ENCODE measurements at regions not wholly inside any gene's neighbourhood (a gene's known extent, or its start where the extent isn't known, plus 50 kb on each side); places are given as distances from the start of the nearest gene placed in this dataset.

- no peak for DNase-seq (ENCODE audit: low read depth in 1 of 2, low spot score in 1 of 2)
- no peak for TF ChIP-seq JUND (IDR thresholded peaks at IDR 0.05; ENCODE audit: low read depth)
- in situ Hi-C loops (cut with HindIII; ENCODE audit: low pct_unique_long_range_greater_than_20kb, low sequenced_read_pairs), result no loop called here
Measured at GRCh38 chr6:14751645-14752175, 494.2 kb upstream of the JARID2 start.

- in situ Hi-C loops (cut with HindIII; ENCODE audit: low pct_unique_long_range_greater_than_20kb, low sequenced_read_pairs), result no loop called here
- TF ChIP-seq JUND (IDR thresholded peaks at IDR 0.05; ENCODE audit: low read depth), result no peak
- no peak for DNase-seq (ENCODE audit: low read depth in 1 of 2, low spot score in 1 of 2)
Measured at GRCh38 chr6:14754751-14755513, 490.9 kb upstream of the JARID2 start.

GRCh38 chr6:14756340-14756739 is 489.5 kb upstream of the JARID2 start:
- in situ Hi-C loops (cut with HindIII; ENCODE audit: low pct_unique_long_range_greater_than_20kb, low sequenced_read_pairs), result no loop called here
- TF ChIP-seq JUND (IDR thresholded peaks at IDR 0.05; ENCODE audit: low read depth), result no peak
- no peak for DNase-seq (ENCODE audit: low read depth in 1 of 2, low spot score in 1 of 2)

- TF ChIP-seq JUND (IDR thresholded peaks at IDR 0.05; ENCODE audit: low read depth), result no peak
- DNase-seq (ENCODE audit: low read depth in 1 of 2, low spot score in 1 of 2), result no peak
- in situ Hi-C loops (cut with HindIII; ENCODE audit: low pct_unique_long_range_greater_than_20kb, low sequenced_read_pairs), result no loop called here
Measured at GRCh38 chr6:14757014-14757413, 488.9 kb upstream of the JARID2 start.

GRCh38 chr6:14757418-14757817 is 488.5 kb upstream of the JARID2 start:
- DNase-seq (ENCODE audit: low read depth in 1 of 2, low spot score in 1 of 2), result no peak
- TF ChIP-seq JUND (IDR thresholded peaks at IDR 0.05; ENCODE audit: low read depth), result no peak
- in situ Hi-C loops (cut with HindIII; ENCODE audit: low pct_unique_long_range_greater_than_20kb, low sequenced_read_pairs), result no loop called here

GRCh38 chr6:14758421-14759081 is 487.3 kb upstream of the JARID2 start:
- in situ Hi-C loops (cut with HindIII; ENCODE audit: low pct_unique_long_range_greater_than_20kb, low sequenced_read_pairs), result no loop called here
- TF ChIP-seq JUND (IDR thresholded peaks at IDR 0.05; ENCODE audit: low read depth), result no peak
- DNase-seq (ENCODE audit: low read depth in 1 of 2, low spot score in 1 of 2), result peak; percentile 43 to 81

- in situ Hi-C loops (cut with HindIII; ENCODE audit: low pct_unique_long_range_greater_than_20kb, low sequenced_read_pairs), result no loop called here
- DNase-seq (ENCODE audit: low read depth in 1 of 2, low spot score in 1 of 2), result no peak
- TF ChIP-seq JUND (IDR thresholded peaks at IDR 0.05; ENCODE audit: low read depth), result no peak
Measured at GRCh38 chr6:14759976-14760672, 485.7 kb upstream of the JARID2 start.

- DNase-seq (ENCODE audit: low read depth in 1 of 2, low spot score in 1 of 2), result no peak
- no peak for TF ChIP-seq JUND (IDR thresholded peaks at IDR 0.05; ENCODE audit: low read depth)
- in situ Hi-C loops (cut with HindIII; ENCODE audit: low pct_unique_long_range_greater_than_20kb, low sequenced_read_pairs), result no loop called here
Measured at GRCh38 chr6:14762077-14762476, 483.8 kb upstream of the JARID2 start.

GRCh38 chr6:14763139-14763538 is 482.7 kb upstream of the JARID2 start:
- in situ Hi-C loops (cut with HindIII; ENCODE audit: low pct_unique_long_range_greater_than_20kb, low sequenced_read_pairs), result no loop called here
- no peak for DNase-seq (ENCODE audit: low read depth in 1 of 2, low spot score in 1 of 2)
- no peak for TF ChIP-seq JUND (IDR thresholded peaks at IDR 0.05; ENCODE audit: low read depth)

- no peak for TF ChIP-seq JUND (IDR thresholded peaks at IDR 0.05; ENCODE audit: low read depth)
- in situ Hi-C loops (cut with HindIII; ENCODE audit: low pct_unique_long_range_greater_than_20kb, low sequenced_read_pairs), result no loop called here
- DNase-seq (ENCODE audit: low read depth in 1 of 2, low spot score in 1 of 2), result no peak
Measured at GRCh38 chr6:14763616-14764015, 482.3 kb upstream of the JARID2 start.

GRCh38 chr6:14765106-14765505 is 480.8 kb upstream of the JARID2 start:
- TF ChIP-seq JUND (IDR thresholded peaks at IDR 0.05; ENCODE audit: low read depth), result no peak
- DNase-seq (ENCODE audit: low read depth in 1 of 2, low spot score in 1 of 2), result no peak
- in situ Hi-C loops (cut with HindIII; ENCODE audit: low pct_unique_long_range_greater_than_20kb, low sequenced_read_pairs), result no loop called here

GRCh38 chr6:14765721-14766390 is 480.0 kb upstream of the JARID2 start:
- no peak for TF ChIP-seq JUND (IDR thresholded peaks at IDR 0.05; ENCODE audit: low read depth)
- in situ Hi-C loops (cut with HindIII; ENCODE audit: low pct_unique_long_range_greater_than_20kb, low sequenced_read_pairs), result no loop called here

More at GRCh38 chr6:14765721-14766390, 480.0 kb upstream of the JARID2 start:
- no peak for DNase-seq (ENCODE audit: low read depth in 1 of 2, low spot score in 1 of 2)
